H1 (cell line): ENCODE measurements at regions not wholly inside any gene's neighbourhood (a gene's known extent, or its start where the extent isn't known, plus 50 kb on each side); places are given as distances from the start of the nearest gene placed in this dataset.
A peak's percentile ranks its signal among the peaks of the same experiment; 100 is the strongest.

Experiments used
- CTCF ChIA-PET: fragments of 300-600 bp; sonication (Branson Sonifier 250); formaldehyde crosslinking; loops from one replicate; lab custom pipeline; 2021; ENCODE audit not compliant: partially characterized antibody; lab: Charles Lee
- POLR2A ChIA-PET: fragments of 300-600 bp; sonication (Branson Sonifier 250); formaldehyde crosslinking; loops from one replicate; lab custom pipeline; 2021; ENCODE audit warnings: inconsistent platforms; ENCODE audit not compliant: partially characterized antibody; lab: Charles Lee
- DNase-seq, 2 experiments: peaks; one replicate each; pipeline versions ENCODE4 v3.0.0 to v3.0.0-alpha.2; 2010 to 2022; ENCODE audit warnings: low spot score in 2 of 2, low read depth in 1 of 2, mixed read lengths in 1 of 2
- FAIRE-seq: peaks from 2 replicates; lab custom pipeline; 2011; peaks lifted over from hg19 to GRCh38; lab: Jason Lieb, UNC
- H2AFZ ChIP-seq: 2 replicates; pipeline ENCODE4 v1.8.1; 2012; ENCODE audit warnings: low read length, inconsistent platforms
- H2AK5ac ChIP-seq: 2 replicates; pipeline ENCODE4 v1.6.1; 2013; ENCODE audit warnings: low read depth, low read length
- H2BK120ac ChIP-seq: replicated peaks from 2 replicates; pipeline ENCODE3; 2013; ENCODE audit warnings: low read depth, low read length, inconsistent platforms
- H2BK12ac ChIP-seq: 2 replicates; pipeline ENCODE4 v1.6.1; 2013; ENCODE audit warnings: low read depth, low read length
- H2BK15ac ChIP-seq: 2 replicates; pipeline ENCODE4 v1.6.1; 2013; ENCODE audit warnings: low read length
- H2BK20ac ChIP-seq: 2 replicates; pipeline ENCODE4 v1.6.1; 2013; ENCODE audit warnings: low read length
- H2BK5ac ChIP-seq: 2 replicates; pipeline ENCODE4 v1.6.1; 2013; ENCODE audit warnings: low read depth, low read length
- H3K14ac ChIP-seq: 2 replicates; pipeline ENCODE4 v1.6.1; 2013; ENCODE audit warnings: inconsistent platforms; ENCODE audit not compliant: insufficient read length
- H3K18ac ChIP-seq: 2 replicates; pipeline ENCODE4 v1.6.1; 2013; ENCODE audit warnings: low read length; ENCODE audit errors: extremely low read depth
- H3K23ac ChIP-seq: 2 replicates; pipeline ENCODE4 v1.6.1; 2013; ENCODE audit warnings: inconsistent platforms; ENCODE audit not compliant: insufficient read length
- H3K23me2 ChIP-seq: 2 replicates; pipeline ENCODE4 v1.6.1; 2013; ENCODE audit warnings: low read depth, low read length
- H3K27ac ChIP-seq: 2 replicates; pipeline ENCODE4 v1.6.1; 2011; ENCODE audit warnings: low read depth, low read length, inconsistent platforms
- H3K27me3 ChIP-seq, 4 experiments: replicated peaks in 1 of 4; 1 replicate in 1 of 4; 2 replicates in 3 of 4; pipeline versions ENCODE4 v1.6.1 to v1.8.1; 2011 to 2013; ENCODE audit warnings: low read length in 3 of 4, mild to moderate bottlenecking in 3 of 4, inconsistent platforms in 2 of 4, mixed read lengths in 2 of 4, moderate library complexity in 1 of 4; ENCODE audit not compliant: control insufficient read depth in 3 of 4, insufficient read depth in 3 of 4; ENCODE audit errors: extremely low read depth in 1 of 4
- H3K36me3 ChIP-seq, 4 experiments: 2 replicates each; pipeline versions ENCODE4 v1.6.1 to v1.8.1; 2011 to 2013; ENCODE audit warnings: mild to moderate bottlenecking in 4 of 4, low read length in 3 of 4, moderate library complexity in 2 of 4, control low read depth in 1 of 4, inconsistent platforms in 1 of 4; ENCODE audit not compliant: insufficient read depth in 4 of 4, control insufficient read depth in 2 of 4
- H3K4ac ChIP-seq: replicated peaks from 2 replicates; pipeline ENCODE3; 2013; ENCODE audit warnings: low read length, low read depth, mixed read lengths, inconsistent platforms; ENCODE audit not compliant: insufficient read length
- H3K4me1 ChIP-seq, 4 experiments: replicated peaks in 1 of 4; 1 replicate in 1 of 4; 2 replicates in 3 of 4; pipeline versions ENCODE4 v1.6.1 to v1.8.1; 2011 to 2013; ENCODE audit warnings: low read length in 3 of 4, inconsistent platforms in 2 of 4, mixed read lengths in 1 of 4; ENCODE audit not compliant: insufficient read depth in 4 of 4, control insufficient read depth in 3 of 4
- H3K4me2 ChIP-seq, 2 experiments: 2 replicates each; pipeline versions ENCODE4 v1.6.1 to v1.8.1; 2011 to 2013; ENCODE audit warnings: low read depth in 2 of 2, low read length in 2 of 2, control low read depth in 1 of 2, inconsistent platforms in 1 of 2, mild to moderate bottlenecking in 1 of 2; ENCODE audit not compliant: insufficient read depth in 1 of 2
- H3K4me3 ChIP-seq, 4 experiments: fragments of 200-600, 300-600 bp in 1 of 4; sonication (generic), shearing (Covaris generic), sonication (Bioruptor Twin) in 1 of 4; 2 replicates each; pipeline versions ENCODE4 v1.5.1 to v1.8.1; 2011 to 2016; ENCODE audit warnings: low read length in 4 of 4, low read depth in 3 of 4, control low read depth in 2 of 4, inconsistent platforms in 2 of 4, mild to moderate bottlenecking in 2 of 4, mixed read lengths in 1 of 4, moderate library complexity in 1 of 4; ENCODE audit not compliant: insufficient read depth in 2 of 4; ENCODE audit errors: extremely low read depth in 1 of 4
- H3K56ac ChIP-seq: replicated peaks from 2 replicates; pipeline ENCODE3; 2013; ENCODE audit warnings: low read depth, mild to moderate bottlenecking, mixed read lengths, low read length, inconsistent platforms; ENCODE audit not compliant: insufficient read length
- H3K79me1 ChIP-seq: 2 replicates; pipeline ENCODE4 v1.6.1; 2013; ENCODE audit warnings: low read depth, low read length, control low read depth
- H3K79me2 ChIP-seq, 2 experiments: 2 replicates each; pipeline versions ENCODE4 v1.6.1 to v1.8.1; 2012 to 2013; ENCODE audit warnings: low read length in 2 of 2, mild to moderate bottlenecking in 2 of 2, inconsistent platforms in 1 of 2; ENCODE audit not compliant: insufficient read depth in 2 of 2, control insufficient read depth in 1 of 2
- H3K9ac ChIP-seq, 4 experiments: replicated peaks in 1 of 4; 1 replicate in 1 of 4; 2 replicates in 3 of 4; pipeline versions ENCODE4 v1.6.1 to v1.8.1; 2011 to 2013; ENCODE audit warnings: low read depth in 3 of 4, low read length in 3 of 4, control low read depth in 2 of 4, mild to moderate bottlenecking in 2 of 4, moderate library complexity in 2 of 4, inconsistent platforms in 1 of 4; ENCODE audit errors: extremely low read depth in 1 of 4
- H3K9me3 ChIP-seq, 2 experiments: 2 replicates each; pipeline versions ENCODE4 v1.6.1 to v1.8.1; 2012 to 2013; ENCODE audit warnings: mild to moderate bottlenecking in 2 of 2, moderate library complexity in 2 of 2, control low read depth in 1 of 2, inconsistent platforms in 1 of 2, low read depth in 1 of 2, low read length in 1 of 2, mixed read lengths in 1 of 2; ENCODE audit not compliant: insufficient read depth in 2 of 2
- H4K20me1 ChIP-seq, 2 experiments: replicated peaks in 1 of 2; 2 replicates each; pipeline versions ENCODE3 to v1.8.1; 2011 to 2013; ENCODE audit warnings: inconsistent platforms in 2 of 2, low read length in 2 of 2, mild to moderate bottlenecking in 1 of 2; ENCODE audit not compliant: insufficient read depth in 2 of 2, control insufficient read depth in 1 of 2
- H4K5ac ChIP-seq: 2 replicates; pipeline ENCODE4 v1.6.1; 2013; ENCODE audit warnings: low read length, low read depth, mixed read lengths, inconsistent platforms; ENCODE audit not compliant: insufficient read length
- H4K8ac ChIP-seq: 2 replicates; pipeline ENCODE4 v1.8.0; 2013; ENCODE audit warnings: mild to moderate bottlenecking, moderate library complexity, low read length, inconsistent platforms; ENCODE audit not compliant: insufficient read depth; ENCODE audit errors: extremely low read depth
- H4K91ac ChIP-seq: replicated peaks from 2 replicates; pipeline ENCODE3; 2013; ENCODE audit warnings: low read length, mixed read lengths, inconsistent platforms; ENCODE audit not compliant: insufficient read length
- CHD1 ChIP-seq: IDR thresholded peaks from 2 replicates; pipeline ENCODE4 v1.6.1; 2012; ENCODE audit warnings: low read depth, low read length, improper control_type of control experiment
- CREB1 ChIP-seq: IDR thresholded peaks from 2 replicates; pipeline ENCODE4 v1.6.1; 2012; ENCODE audit warnings: inconsistent platforms
- CTBP2 ChIP-seq: IDR thresholded peaks from 2 replicates; pipeline ENCODE4 v1.7.0; 2011; ENCODE audit warnings: borderline replicate concordance, mild to moderate bottlenecking, moderate library complexity, mixed read lengths, low read length; ENCODE audit not compliant: insufficient read depth, insufficient read length
- GABPA ChIP-seq: IDR thresholded peaks from 2 replicates; pipeline ENCODE4 v1.6.1; 2011; ENCODE audit warnings: mild to moderate bottlenecking, low read length, moderate library complexity, borderline replicate concordance; ENCODE audit not compliant: insufficient read depth
- HDAC6 ChIP-seq: IDR thresholded peaks from one replicate; pipeline ENCODE4 v1.7.1; 2012; ENCODE audit warnings: low read depth, mild to moderate bottlenecking, inconsistent platforms, low read length, moderate library complexity
- KDM4A ChIP-seq: IDR thresholded peaks from one replicate; pipeline ENCODE4 v1.7.1; 2012; ENCODE audit warnings: low read depth, mild to moderate bottlenecking, moderate library complexity, low read length, inconsistent platforms; ENCODE audit not compliant: severe bottlenecking
- NANOG ChIP-seq: IDR thresholded peaks from 2 replicates; pipeline ENCODE4 v1.6.1; 2011; ENCODE audit warnings: low read length, low read depth, mild to moderate bottlenecking, inconsistent platforms; ENCODE audit not compliant: insufficient read depth, poor library complexity, severe bottlenecking
- RBBP5 ChIP-seq: IDR thresholded peaks from 2 replicates; pipeline ENCODE4 v1.7.1; 2012; ENCODE audit warnings: low read depth, mild to moderate bottlenecking, inconsistent platforms, low read length, moderate library complexity, borderline replicate concordance
- TEAD4 ChIP-seq: IDR thresholded peaks from 2 replicates; pipeline ENCODE4 v1.6.1; 2012; ENCODE audit warnings: low read depth, low read length, inconsistent platforms, mixed read lengths
- USF2 ChIP-seq: IDR thresholded peaks from 2 replicates; pipeline ENCODE4 v1.6.1; 2011; ENCODE audit warnings: low read length, improper control_type of control experiment
- ZNF274 ChIP-seq: IDR thresholded peaks from 2 replicates; pipeline ENCODE4 v1.7.0; 2012; ENCODE audit warnings: low read length, borderline replicate concordance; ENCODE audit errors: extremely low read depth
- TF ChIP-seq, protein P1 (sequence below): IDR thresholded peaks from 2 replicates; pipeline ENCODE4 v1.6.1; 2012; ENCODE audit warnings: low read length, inconsistent platforms

DNA sequence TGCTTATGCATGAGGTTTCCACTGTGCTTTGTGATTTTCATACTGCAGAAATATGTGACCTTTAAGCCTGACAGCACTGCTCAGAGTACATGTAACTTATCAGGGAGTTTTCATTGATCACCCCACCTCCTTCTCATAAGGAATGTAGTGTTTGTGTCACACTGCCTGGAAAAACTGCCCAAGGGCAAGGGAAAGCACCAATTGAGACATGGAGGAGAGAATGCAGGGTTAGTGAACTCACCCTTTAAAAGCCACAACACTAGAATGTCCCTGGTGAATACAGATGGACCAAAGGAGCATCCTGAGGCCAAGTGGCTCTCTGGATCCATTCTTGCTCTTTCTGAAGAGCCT is 147.2 kb upstream of the SPATS2L start:
- no peak for FAIRE-seq
- TF ChIP-seq CREB1 (no peak), RBBP5 (no peak), KDM4A (no peak), HDAC6 (no peak), CTBP2 (no peak), ZNF274 (no peak), CHD1 (no peak), NANOG (no peak), USF2 (no peak), TEAD4 (no peak), GABPA (no peak)
- TF ChIP-seq, protein P1, sequence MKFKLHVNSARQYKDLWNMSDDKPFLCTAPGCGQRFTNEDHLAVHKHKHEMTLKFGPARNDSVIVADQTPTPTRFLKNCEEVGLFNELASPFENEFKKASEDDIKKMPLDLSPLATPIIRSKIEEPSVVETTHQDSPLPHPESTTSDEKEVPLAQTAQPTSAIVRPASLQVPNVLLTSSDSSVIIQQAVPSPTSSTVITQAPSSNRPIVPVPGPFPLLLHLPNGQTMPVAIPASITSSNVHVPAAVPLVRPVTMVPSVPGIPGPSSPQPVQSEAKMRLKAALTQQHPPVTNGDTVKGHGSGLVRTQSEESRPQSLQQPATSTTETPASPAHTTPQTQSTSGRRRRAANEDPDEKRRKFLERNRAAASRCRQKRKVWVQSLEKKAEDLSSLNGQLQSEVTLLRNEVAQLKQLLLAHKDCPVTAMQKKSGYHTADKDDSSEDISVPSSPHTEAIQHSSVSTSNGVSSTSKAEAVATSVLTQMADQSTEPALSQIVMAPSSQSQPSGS: no peak

More for the DNA sequence above, 147.2 kb upstream of the SPATS2L start:
- Histone ChIP-seq H3K9me3 (0 out of 4 replicates have a peak, but pooled peaks cover 0 to 4% of the 10 kb centered on the region in 2 experiments), H3K18ac (no peak overlapping the region; the same call in 1 of the 2 replicates), H2AFZ (peak overlapping the region; percentile 14; the same call in 1 of the 2 replicates), H2BK5ac (peak overlapping the region; percentile 7; the same call in 1 of the 2 replicates), H2BK12ac (no peak overlapping the region), H3K36me3 (0 out of 8 replicates have a peak, but pooled peaks cover 0 to 3% (median 0%) of the 10 kb centered on the region in 4 experiments), H2BK120ac (peak overlapping the region; percentile 47), H2BK20ac (no peak overlapping the region), H4K5ac (no peak overlapping the region), H4K91ac (peak overlapping the region; percentile 20), H2AK5ac (no peak overlapping the region), H3K79me1 (no peaks in the 10 kb centered on the region), H3K4me3 (no peak overlapping the region), H3K56ac (no peak overlapping the region), H4K8ac (no peak overlapping the region), H3K9ac (no peak overlapping the region), H2BK15ac (no peak overlapping the region), H3K4me2 (no peak overlapping the region), H3K27ac (no peak overlapping the region), H3K79me2 (no peaks in the 10 kb centered on the region), H3K23me2 (no peaks in the 10 kb centered on the region), H3K27me3 (no peaks in the 10 kb centered on the region), H3K14ac (no peak overlapping the region), H3K4me1 (peaks cover 0 to 16% (median 4%) of the 10 kb centered on the region in 4 experiments; a peak in 3 of 7 replicates), H3K4ac (no peak overlapping the region), H3K23ac (no peak overlapping the region), H4K20me1 (no peaks in the 10 kb centered on the region)
- no peak for DNase-seq
- CTCF ChIA-PET: interaction anchor here (1.1 to 1.2 kb wide), 2 partner anchors 36 to 179 kb away, joined by 3 to 5 read pairs; no protein-coding TSS in a partner anchor
- POLR2A ChIA-PET: no interaction called here
